ENCODE measurements at regions not wholly inside any gene's neighbourhood (a gene's known extent, or its start where the extent isn't known, plus 50 kb on each side); places are given as distances from the start of the nearest gene placed in this dataset.
"Not testable (repeated sequence)": the region's sequence is repeated elsewhere in the genome, so short reads cannot be mapped to it uniquely, and the experiment has no call there.

DNA sequence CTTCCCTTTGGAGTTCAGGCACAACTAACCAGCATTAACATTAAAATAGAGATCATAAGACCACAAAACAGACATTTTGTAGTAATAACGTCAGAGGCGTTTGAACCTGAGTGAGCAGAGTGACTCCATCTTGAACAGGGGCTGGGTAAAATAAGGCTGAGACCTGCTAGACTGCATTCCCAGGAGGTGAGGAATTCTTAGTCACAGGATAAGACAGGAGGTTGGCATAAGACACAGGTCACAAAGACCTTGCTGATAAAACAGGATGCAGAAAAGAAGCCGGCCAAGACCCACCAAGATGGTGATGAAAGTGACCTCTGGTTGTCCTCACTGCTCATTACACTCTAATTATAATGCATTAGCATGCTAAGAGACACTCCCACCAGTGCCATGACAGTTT lies 493.2 kb upstream of the AUTS2 start:
- Histone ChIP-seq H3K36me3 (replicated peaks; ENCODE audit: control insufficient read depth, insufficient read depth, low read length) (no peaks in the 10 kb centered on the region), H3K27me3 (ENCODE audit: control insufficient read depth, insufficient read depth, low read length) (no peaks in the 10 kb centered on the region), H3K4me3 (ENCODE audit: insufficient read depth, low read depth, low read length) (no peak overlapping the region)
- DNase-seq = no peak

DNA sequence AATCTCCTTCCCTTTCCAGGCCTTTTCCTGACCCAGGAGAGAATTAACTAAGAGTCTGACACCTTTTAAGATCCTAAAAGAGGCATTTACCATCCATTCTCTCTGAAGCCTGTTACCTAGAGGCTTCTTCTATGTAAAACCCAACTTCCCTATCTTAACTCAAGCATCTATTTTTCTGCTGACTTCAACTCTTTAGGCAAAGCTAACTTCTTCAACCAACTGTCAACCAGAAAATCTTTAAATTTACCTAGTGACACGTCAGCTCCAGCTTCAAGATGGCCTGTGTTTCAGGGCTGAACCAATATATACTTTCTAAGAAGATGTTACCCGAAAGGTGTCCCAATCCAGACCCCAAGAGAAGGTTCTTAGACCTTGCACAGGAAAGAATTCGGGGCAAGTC lies 492.3 kb upstream of the AUTS2 start:
- Histone ChIP-seq H3K4me3 (ENCODE audit: insufficient read depth, low read depth, low read length) (no peak overlapping the region), H3K36me3 (replicated peaks; ENCODE audit: control insufficient read depth, insufficient read depth, low read length) (no peaks in the 10 kb centered on the region), H3K27me3 (ENCODE audit: control insufficient read depth, insufficient read depth, low read length) (no peaks in the 10 kb centered on the region)
- no peak for DNase-seq

DNA sequence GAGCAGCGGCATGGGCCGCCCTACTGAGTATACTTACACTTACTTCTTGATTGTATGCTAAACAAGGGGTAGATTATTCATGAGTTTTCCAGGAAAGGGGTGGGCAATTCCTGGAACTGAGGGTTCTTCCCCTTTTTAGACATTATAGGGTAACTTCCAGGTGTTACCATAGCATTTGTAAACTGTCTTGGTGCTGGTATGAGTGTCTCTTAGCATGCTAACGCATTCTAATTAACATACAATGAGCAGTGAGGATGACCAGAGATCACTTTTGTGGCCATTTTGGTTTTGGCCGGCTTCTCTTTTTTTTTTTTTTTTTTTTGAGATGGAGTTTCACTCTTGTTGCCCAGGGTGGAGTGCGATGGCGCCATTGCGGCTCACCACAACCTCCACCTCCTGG lies 491.8 kb upstream of the AUTS2 start:
- DNase-seq; H3K27me3 ChIP-seq (ENCODE audit: control insufficient read depth, insufficient read depth, low read length); H3K4me3 ChIP-seq (ENCODE audit: insufficient read depth, low read depth, low read length); H3K36me3 ChIP-seq (replicated peaks; ENCODE audit: control insufficient read depth, insufficient read depth, low read length): not testable (repeated sequence)

DNA sequence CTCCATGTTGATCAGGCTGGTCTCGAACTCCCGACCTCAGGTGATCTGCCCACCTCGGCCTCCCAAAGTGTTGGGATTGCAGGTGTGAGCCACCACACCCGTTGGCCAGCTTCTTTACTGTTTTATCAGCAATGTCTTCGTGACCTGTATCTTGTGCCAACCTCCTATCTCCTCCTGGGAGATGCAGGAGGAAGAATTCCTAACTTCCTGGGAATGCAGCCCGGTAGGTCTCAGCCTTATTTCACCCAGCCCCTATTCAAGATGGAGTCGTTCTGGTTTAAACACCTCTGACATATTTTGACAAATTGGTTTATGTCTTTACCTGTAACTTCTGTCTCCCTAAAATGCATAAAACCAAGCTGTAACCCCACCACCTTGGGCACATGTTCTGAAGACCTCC lies 491.3 kb upstream of the AUTS2 start:
- not testable (repeated sequence) for H3K36me3 ChIP-seq (replicated peaks; ENCODE audit: control insufficient read depth, insufficient read depth, low read length); DNase-seq; H3K27me3 ChIP-seq (ENCODE audit: control insufficient read depth, insufficient read depth, low read length); H3K4me3 ChIP-seq (ENCODE audit: insufficient read depth, low read depth, low read length)

DNA sequence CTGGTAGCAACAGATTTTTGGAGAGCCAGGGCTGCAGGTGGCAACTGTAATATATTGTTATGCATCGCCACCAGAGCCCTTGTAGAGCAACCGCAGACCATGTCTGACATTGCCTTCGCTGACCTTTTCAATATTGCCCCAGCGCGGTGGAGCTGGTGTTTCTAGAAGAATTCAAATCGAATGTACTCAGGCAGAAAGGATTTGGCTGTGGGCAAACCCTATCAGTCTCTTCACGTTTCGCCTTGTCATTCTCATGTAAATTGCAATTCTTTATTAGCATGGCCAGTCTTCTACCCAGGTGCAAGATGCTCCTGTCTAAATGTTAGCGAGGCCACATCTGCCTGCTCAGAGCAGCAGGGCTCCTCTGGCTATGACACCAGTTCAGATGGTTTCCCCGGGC lies 490.2 kb upstream of the AUTS2 start:
- Histone ChIP-seq H3K36me3 (replicated peaks; ENCODE audit: control insufficient read depth, insufficient read depth, low read length) (no peaks in the 10 kb centered on the region), H3K27me3 (ENCODE audit: control insufficient read depth, insufficient read depth, low read length) (no peaks in the 10 kb centered on the region), H3K4me3 (ENCODE audit: insufficient read depth, low read depth, low read length) (no peak overlapping the region)
- no peak for DNase-seq

DNA sequence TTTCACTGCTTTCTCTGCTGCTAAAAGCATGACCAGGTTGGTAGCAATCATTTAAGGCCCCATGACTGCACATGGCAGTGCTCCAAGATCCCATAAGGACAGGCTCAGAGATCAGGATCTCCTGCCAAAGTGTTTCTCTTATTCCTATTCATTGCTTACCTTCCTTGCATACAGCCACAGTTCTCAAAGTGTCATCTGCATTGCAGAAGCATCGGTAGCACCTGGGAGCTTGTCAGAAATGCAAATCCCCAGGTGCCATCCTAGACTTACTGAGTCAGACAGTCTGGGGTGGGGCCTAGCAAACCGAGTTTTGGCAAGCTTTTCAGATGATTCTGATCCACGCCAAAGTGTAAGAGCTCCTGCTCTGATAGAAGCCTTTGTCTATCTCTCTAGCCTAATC lies 489.0 kb upstream of the AUTS2 start:
- no peak overlapping the region for H3K4me3 ChIP-seq (ENCODE audit: insufficient read depth, low read depth, low read length)
- H3K36me3 ChIP-seq (replicated peaks; ENCODE audit: control insufficient read depth, insufficient read depth, low read length) = no peaks in the 10 kb centered on the region
- DNase-seq = no peak
- H3K27me3 ChIP-seq (ENCODE audit: control insufficient read depth, insufficient read depth, low read length) = no peaks in the 10 kb centered on the region

DNA sequence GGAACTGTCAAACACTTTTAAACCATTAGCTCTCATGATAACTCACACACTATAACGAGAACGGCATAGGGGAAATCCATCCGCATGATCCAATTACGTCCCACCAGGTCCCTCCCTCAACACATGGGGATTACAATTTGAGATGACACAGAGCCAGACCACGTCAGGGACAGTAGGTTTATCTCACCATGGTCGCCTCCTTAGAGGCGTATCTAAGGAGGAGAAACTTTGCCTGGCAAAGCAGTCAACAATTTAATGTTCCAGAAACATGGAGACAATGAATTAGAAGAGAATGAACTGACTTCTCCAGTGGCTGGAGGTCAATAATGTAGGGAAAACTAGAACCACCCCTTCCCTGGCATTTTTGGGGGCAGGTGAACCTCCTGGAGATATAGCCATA lies 488.4 kb upstream of the AUTS2 start:
- DNase-seq = no peak
- H3K4me3 ChIP-seq (ENCODE audit: insufficient read depth, low read depth, low read length) = no peak overlapping the region

DNA sequence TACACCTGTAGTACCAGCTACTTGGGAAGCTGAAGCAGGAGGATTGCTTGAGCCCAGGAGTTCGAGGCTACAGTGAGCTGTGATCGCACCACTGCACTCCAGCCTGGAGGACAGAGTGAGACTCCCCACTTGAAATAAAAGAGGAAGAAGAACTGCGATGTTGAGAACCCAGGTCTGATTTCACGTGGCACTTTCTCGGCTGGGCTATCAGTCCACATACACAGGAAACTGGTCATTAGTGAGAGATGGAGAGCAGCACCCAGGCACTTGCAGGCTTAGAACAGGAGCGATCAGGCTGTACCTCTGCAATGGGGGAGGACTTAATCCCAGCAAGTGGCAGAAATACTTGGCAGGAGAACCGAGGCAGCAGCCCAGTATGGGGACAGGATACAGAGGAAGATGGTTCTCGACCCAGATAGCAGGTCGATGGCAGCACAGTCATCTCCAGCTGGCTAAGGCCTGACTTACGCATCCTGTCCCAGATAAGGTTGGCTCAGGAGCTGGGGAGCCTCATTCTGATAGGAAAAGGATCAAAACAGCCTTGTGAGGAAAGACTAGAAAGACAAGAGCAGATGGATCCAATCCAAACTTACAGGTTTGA lies 487.7 kb upstream of the AUTS2 start:
- Histone ChIP-seq H3K36me3 (replicated peaks; ENCODE audit: control insufficient read depth, insufficient read depth, low read length) (no peaks in the 10 kb centered on the region), H3K27me3 (ENCODE audit: control insufficient read depth, insufficient read depth, low read length) (no peaks in the 10 kb centered on the region), H3K4me3 (ENCODE audit: insufficient read depth, low read depth, low read length) (no peak overlapping the region)
- no peak for DNase-seq

More for the DNA sequence above, 488.4 kb upstream of the AUTS2 start:
- H3K36me3 ChIP-seq (replicated peaks; ENCODE audit: control insufficient read depth, insufficient read depth, low read length) = no peaks in the 10 kb centered on the region
- no peaks in the 10 kb centered on the region for H3K27me3 ChIP-seq (ENCODE audit: control insufficient read depth, insufficient read depth, low read length)

DNA sequence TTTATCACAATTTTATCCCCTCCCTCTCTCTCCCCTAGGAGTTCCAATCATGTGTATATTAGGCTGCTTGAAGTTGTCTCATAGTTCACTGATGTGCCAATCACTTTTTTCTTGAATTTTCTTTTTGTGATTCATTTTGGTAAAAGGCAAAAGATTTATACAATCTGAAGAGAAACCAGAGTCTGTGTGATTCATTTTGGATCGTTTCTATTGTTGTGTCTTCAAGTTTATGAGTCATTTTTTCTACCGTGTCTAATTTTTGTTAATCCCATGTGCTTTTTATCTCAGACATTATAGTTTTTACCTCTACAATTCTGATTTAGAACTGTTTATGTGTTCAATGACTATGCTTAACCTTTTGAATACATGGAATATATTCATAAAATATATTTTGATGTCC lies 483.9 kb upstream of the AUTS2 start:
- Histone ChIP-seq H3K36me3 (replicated peaks; ENCODE audit: control insufficient read depth, insufficient read depth, low read length) (no peaks in the 10 kb centered on the region), H3K27me3 (ENCODE audit: control insufficient read depth, insufficient read depth, low read length) (no peaks in the 10 kb centered on the region), H3K4me3 (ENCODE audit: insufficient read depth, low read depth, low read length) (no peak overlapping the region)
- DNase-seq = no peak

DNA sequence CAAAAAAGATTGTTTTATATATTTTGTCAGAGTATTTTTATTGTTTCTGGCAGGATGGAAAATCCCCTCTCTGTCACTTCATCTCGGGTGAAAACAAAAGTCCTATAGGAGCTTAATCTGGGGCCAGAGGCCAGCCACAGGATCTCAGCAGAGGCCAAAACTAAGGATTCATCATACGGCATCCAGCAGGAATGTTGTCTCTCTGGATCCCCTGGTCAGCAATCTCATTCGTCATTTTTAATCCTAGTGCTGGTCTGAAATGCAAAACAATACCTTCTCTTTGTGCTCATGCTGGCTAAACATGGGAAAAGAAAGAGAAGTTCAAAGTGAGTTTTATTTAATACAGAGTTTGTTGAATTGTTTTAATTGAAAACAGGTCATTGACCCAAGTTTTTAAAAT lies 482.5 kb upstream of the AUTS2 start:
- H3K4me3 ChIP-seq (ENCODE audit: insufficient read depth, low read depth, low read length) = no peak overlapping the region
- H3K27me3 ChIP-seq (ENCODE audit: control insufficient read depth, insufficient read depth, low read length) = no peaks in the 10 kb centered on the region
- peak; percentile 11 for DNase-seq
- no peaks in the 10 kb centered on the region for H3K36me3 ChIP-seq (replicated peaks; ENCODE audit: control insufficient read depth, insufficient read depth, low read length)

DNA sequence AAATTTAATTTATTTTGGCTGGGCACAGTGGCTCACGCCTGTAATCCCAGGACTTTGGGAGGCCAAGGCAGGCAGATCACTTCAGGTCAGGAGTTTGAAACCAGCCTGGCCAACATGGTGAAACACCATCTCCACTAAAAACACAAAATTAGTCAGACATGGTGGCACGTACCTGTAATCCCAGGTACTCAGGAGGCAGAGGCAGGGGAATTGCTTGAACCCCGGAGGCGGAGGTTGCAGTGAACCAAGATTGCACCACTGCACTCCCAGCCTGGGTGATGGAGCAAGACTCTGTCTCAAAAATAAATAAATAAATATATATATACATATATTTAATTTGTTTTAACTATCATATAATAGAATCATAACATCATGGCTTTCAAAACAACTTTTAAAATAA lies 482.1 kb upstream of the AUTS2 start:
- not testable (repeated sequence) for H3K4me3 ChIP-seq (ENCODE audit: insufficient read depth, low read depth, low read length); H3K27me3 ChIP-seq (ENCODE audit: control insufficient read depth, insufficient read depth, low read length); DNase-seq; H3K36me3 ChIP-seq (replicated peaks; ENCODE audit: control insufficient read depth, insufficient read depth, low read length)

DNA sequence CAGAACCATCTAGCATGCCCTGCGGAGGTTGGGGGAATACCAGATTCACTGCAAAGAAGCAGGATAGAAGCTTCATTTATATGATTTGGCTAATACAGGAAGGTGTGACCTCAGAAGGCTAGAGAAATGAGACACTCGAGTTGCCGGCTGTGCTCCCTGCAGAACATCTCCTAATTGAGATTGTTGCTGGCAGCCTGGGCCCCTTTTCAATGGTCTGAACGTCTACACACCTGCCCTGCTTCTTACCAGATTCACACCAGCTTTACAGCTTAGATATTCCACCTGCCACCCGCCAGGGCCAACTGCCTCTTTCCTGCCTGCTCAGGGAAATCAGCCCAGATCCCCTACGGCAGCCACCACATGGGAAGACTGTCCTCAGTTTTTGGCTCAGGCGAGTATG lies 475.3 kb upstream of the AUTS2 start:
- Histone ChIP-seq H3K27me3 (ENCODE audit: control insufficient read depth, insufficient read depth, low read length) (no peaks in the 10 kb centered on the region), H3K4me3 (ENCODE audit: insufficient read depth, low read depth, low read length) (no peak overlapping the region)
- no peak for DNase-seq

DNA sequence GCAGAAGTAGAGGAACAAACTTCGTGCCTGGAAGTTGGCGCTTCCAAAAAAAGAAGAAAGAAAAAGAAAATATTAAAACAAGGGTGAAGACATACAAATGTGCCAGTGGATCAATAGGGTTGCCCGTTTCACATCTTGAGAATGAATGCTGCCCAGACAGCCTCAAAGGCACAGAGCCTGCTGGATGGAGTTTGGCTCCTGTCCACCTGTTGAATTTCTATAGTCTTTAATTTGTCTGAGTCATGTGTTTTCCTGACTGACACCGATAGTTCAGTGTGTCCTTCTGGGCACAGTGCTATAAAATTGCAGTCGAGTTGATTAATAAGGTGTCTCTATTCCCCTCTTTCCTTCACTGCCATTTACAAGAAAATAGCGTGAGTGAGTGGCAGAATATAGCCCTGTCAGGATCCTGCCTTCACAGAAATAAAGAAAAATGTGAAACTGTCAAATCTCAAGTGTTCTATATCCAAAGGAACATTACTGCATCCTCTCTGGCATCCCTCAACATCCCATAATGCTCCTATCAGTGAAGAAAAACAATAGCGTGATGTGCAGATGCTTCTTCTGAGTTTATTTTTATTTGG lies 471.3 kb upstream of the AUTS2 start:
- no peaks in the 10 kb centered on the region for H3K27me3 ChIP-seq (ENCODE audit: control insufficient read depth, insufficient read depth, low read length)
- DNase-seq = no peak
- H3K36me3 ChIP-seq (replicated peaks; ENCODE audit: control insufficient read depth, insufficient read depth, low read length) = no peaks in the 10 kb centered on the region
- H3K4me3 ChIP-seq (ENCODE audit: insufficient read depth, low read depth, low read length) = no peak overlapping the region

More for the DNA sequence above, 475.3 kb upstream of the AUTS2 start:
- H3K36me3 ChIP-seq (replicated peaks; ENCODE audit: control insufficient read depth, insufficient read depth, low read length) = no peaks in the 10 kb centered on the region

DNA sequence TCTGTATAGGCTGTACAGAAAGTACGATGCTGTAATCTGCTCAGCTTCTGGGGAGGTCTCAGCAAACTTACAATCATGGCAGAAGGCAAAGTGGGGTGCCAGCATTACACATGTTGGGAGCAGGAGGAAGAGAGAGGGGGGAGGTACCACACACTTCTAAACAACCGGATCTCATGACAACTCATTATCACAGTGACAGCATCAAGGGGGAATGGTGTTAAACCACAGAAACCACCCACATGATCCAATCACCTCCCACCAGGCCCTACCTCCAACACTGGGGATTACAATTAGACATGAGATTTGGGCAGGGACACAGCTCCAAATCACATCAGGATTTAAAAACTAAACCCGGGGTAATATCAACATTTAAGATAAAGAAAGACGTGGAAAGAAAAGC lies 468.8 kb upstream of the AUTS2 start:
- peaks cover 2% of the 10 kb centered on the region for H3K27me3 ChIP-seq (ENCODE audit: control insufficient read depth, insufficient read depth, low read length)
- H3K36me3 ChIP-seq (replicated peaks; ENCODE audit: control insufficient read depth, insufficient read depth, low read length) = no peaks in the 10 kb centered on the region
- H3K4me3 ChIP-seq (ENCODE audit: insufficient read depth, low read depth, low read length) = no peak overlapping the region
- no peak for DNase-seq

DNA sequence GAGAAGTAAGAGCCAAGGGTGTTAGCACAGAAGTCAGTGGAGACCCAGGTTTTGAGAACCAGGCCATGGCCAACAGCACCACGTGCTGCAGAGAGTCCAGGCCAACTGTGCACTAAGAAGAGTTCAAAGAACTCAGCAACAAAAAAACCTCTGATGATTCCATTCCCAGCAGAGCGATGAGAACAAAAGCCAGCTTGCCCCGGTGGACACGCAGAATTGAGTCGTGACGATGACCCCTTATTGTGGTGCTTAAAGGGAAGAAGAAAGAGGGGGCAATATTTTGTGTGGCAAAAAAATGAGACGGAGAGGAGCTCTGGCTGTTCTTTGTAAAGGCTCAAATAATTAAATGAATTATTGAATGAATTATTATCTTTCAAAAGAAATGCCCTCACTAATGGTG lies 468.3 kb upstream of the AUTS2 start:
- no peak overlapping the region for H3K4me3 ChIP-seq (ENCODE audit: insufficient read depth, low read depth, low read length)
- no peak for DNase-seq
- peaks cover 2% of the 10 kb centered on the region for H3K27me3 ChIP-seq (ENCODE audit: control insufficient read depth, insufficient read depth, low read length)
- H3K36me3 ChIP-seq (replicated peaks; ENCODE audit: control insufficient read depth, insufficient read depth, low read length) = no peaks in the 10 kb centered on the region

DNA sequence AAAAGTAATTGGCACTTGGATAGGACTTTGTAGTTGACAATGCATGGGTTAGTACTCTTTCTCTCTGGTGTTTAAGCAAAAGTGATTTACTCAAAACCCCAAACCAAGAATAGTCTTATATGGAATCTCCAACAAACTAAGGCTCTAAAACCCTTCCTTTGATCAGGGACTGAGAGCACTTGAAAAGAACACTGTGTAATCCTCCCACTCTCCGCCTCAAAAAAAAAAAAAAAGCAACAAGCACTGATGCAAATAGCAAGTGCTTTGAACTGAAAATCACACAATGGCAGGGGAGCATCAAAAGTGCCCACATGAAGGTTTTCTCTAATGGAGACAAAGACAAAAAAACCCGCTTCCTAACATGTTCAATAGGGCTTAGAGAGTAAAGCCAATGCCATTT lies 467.9 kb upstream of the AUTS2 start:
- Histone ChIP-seq H3K36me3 (replicated peaks; ENCODE audit: control insufficient read depth, insufficient read depth, low read length) (no peaks in the 10 kb centered on the region), H3K27me3 (ENCODE audit: control insufficient read depth, insufficient read depth, low read length) (peaks cover 2% of the 10 kb centered on the region), H3K4me3 (ENCODE audit: insufficient read depth, low read depth, low read length) (no peak overlapping the region)
- DNase-seq = no peak
